Body of pancreas (tissue), 4 donors: ENCODE measurements at regions not wholly inside any gene's neighbourhood (a gene's known extent, or its start where the extent isn't known, plus 50 kb on each side); places are given as distances from the start of the nearest gene placed in this dataset.
"Not testable (repeated sequence)": the region's sequence is repeated elsewhere in the genome, so short reads cannot be mapped to it uniquely, and the experiment has no call there.

Experiments used
- ATAC-seq: fragments of 150-250 bp; one replicate; pipeline ENCODE4 v1.9.1; 2016
- DNase-seq, 4 donors: peaks; one replicate each; pipeline ENCODE4 v3.0.0-alpha.2; 2019
- H3K27ac ChIP-seq, 4 donors: fragments of 200-600 bp; sonication (generic); 1 replicate in 3 of 4; 2 replicates in 1 of 4; pipeline versions ENCODE4 v1.5.1 to v1.6.1; 2016 to 2019; ENCODE audit warnings: mild to moderate bottlenecking in 1 of 4, mixed read lengths in 1 of 4, moderate library complexity in 1 of 4
- H3K27me3 ChIP-seq, 2 donors: fragments of 200-600 bp; sonication (generic); one replicate each; pipeline ENCODE4 v1.6.0; 2016; ENCODE audit warnings: mild to moderate bottlenecking in 1 of 2
- H3K36me3 ChIP-seq, 2 donors: fragments of 200-600 bp; sonication (generic); replicated peaks in 1 of 2; 2 replicates each; pipeline ENCODE4 v1.5.1; 2016; ENCODE audit warnings: low read depth in 2 of 2; ENCODE audit not compliant: insufficient read depth in 1 of 2
- H3K4me1 ChIP-seq: fragments of 200-600 bp; sonication (generic); one replicate; pipeline ENCODE4 v1.6.0; 2016
- H3K4me3 ChIP-seq, 2 donors: fragments of 200-600 bp; sonication (generic); 1 replicate in 1 of 2; 2 replicates in 1 of 2; pipeline ENCODE4 v1.5.1; 2016 to 2019
- H3K9me3 ChIP-seq, 3 donors: fragments of 200-600 bp; sonication (generic); 1 replicate in 2 of 3; 2 replicates in 1 of 3; pipeline ENCODE4 v1.5.1; 2016
- CTCF ChIP-seq, 7 experiments: fragments of 450-650 bp in 4 of 7; fragments of 200-600 bp in 3 of 7; sonication (generic) in 3 of 7; IDR thresholded peaks; one replicate each; pipeline ENCODE4 v1.5.1; 2016 to 2019; ENCODE audit warnings: antibody characterized with exemption in 7 of 7
- POLR2A ChIP-seq, 3 donors: fragments of 450-650 bp; IDR thresholded peaks; one replicate each; pipeline ENCODE4 v1.6.1; 2016; ENCODE audit warnings: antibody characterized with exemption in 3 of 3, mild to moderate bottlenecking in 2 of 3
- WGBS, 2 donors: methylation state at CpG; one replicate each; pipeline ENCODE4 v1.1.5; 2017; 5-methylcytosine and 5-hydroxymethylcytosine counted together
- intact Hi-C: fragments of 100-400 bp; cut with DNase I; formaldehyde crosslinking; loops from one replicate; pipeline ENCODE4 v1.15.1; 2023

DNA sequence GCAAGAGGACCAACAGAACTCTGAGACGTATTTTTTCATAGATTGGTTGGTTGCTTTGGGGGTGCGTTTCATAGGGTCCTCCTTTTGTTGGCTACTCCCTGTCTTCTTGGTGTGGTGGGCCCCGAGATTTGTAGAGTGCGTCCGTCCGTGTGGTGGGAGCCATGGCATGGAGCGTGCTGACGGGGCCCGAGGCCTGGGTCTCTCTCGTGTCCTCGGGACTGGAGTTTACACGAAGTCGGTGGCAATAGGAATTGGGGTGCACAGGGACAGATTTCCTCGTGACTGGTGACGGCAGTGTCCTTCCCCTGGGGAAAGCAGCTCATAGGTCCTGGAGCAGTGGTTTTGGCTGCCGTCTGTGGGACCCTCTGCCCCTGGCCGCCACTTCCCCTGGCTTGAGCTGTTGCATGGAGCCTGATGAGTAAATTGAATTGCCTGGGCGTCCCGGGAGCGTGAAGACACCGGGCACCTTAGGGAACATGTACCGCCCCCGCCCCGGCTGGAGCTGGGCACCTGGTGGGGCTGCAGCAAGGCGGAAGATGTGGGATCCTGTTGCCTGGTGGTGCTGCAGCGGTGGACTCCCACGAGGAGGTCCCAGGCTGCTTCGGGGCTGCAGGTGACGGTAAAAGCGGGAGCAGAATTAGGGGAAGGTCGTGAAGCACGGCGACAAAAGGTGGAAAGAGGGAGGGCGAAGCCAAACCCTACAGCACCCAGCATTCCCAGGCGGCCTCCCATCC is 153.7 kb upstream of the ALG10B start:
- intact Hi-C loops: no loop called here
- DNase-seq (no peak), ATAC-seq (no peak)
- Histone ChIP-seq H3K9me3 (no peaks in the 10 kb centered on the region), H3K4me3 (no peak overlapping the region), H3K4me1 (no peaks in the 10 kb centered on the region), H3K36me3 (no peaks in the 10 kb centered on the region), H3K27ac (no peak overlapping the region), H3K27me3 (no peaks in the 10 kb centered on the region)
- WGBS, 2 donors: 78 to 81% methylated on average over 35 of the region's 35 CpGs
- TF ChIP-seq POLR2A (IDR thresholded peaks at IDR 0.05) (no peak), CTCF (IDR thresholded peaks at IDR 0.05) (no peak)

DNA sequence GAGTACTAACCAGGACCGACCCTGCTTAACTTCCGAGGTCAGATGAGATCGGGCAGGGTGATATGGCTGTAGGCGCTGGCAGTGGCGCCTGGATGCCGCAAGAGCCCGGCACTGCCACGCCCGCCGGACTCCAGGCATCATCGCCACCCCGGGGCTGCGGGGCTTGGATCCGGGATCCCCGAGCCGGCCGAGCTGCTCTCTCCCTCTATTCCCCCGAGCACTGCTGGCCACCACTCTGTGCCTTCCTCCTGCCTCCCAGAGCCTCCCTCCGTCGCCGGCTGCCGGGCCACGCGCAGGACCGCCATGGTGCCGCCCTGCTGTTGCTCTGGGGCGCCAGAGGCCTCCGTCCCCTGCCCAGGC is 153.2 kb upstream of the ALG10B start:
- H3K27ac ChIP-seq: no peak overlapping the region
- no peaks in the 10 kb centered on the region for H3K27me3 ChIP-seq
- H3K9me3 ChIP-seq: no peaks in the 10 kb centered on the region
- DNase-seq: no peak
- H3K4me1 ChIP-seq: no peaks in the 10 kb centered on the region
- intact Hi-C loops: no loop called here
- 81 to 83% methylated on average over 27 to 28 of the region's 28 CpGs for WGBS, 2 donors
- ATAC-seq: no peak
- H3K36me3 ChIP-seq: no peaks in the 10 kb centered on the region
- no peak overlapping the region for H3K4me3 ChIP-seq
- TF ChIP-seq POLR2A (IDR thresholded peaks at IDR 0.05) (no peak), CTCF (IDR thresholded peaks at IDR 0.05) (no peak)

DNA sequence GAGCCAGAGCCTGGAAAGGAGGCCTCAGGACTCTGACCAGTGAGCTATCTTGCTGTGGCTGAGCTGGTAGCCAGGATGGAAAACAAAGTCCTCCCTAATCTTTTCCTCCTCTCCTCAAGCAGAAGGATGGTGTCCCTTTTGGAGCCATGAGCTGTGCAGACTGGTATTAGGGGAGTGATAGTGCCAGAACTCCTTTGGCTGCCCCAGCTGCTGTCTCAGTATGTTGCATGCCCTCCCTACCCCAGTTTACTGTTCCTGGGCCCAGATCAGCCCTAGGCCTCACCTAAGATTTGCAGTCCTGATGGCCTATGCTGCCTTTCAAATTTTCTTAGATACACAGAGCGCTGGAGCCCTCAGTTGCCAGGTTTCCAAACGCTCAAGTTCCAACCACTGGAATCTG is 150.3 kb upstream of the ALG10B start:
- 72 to 84% methylated on average over 2 of the region's 2 CpGs for WGBS, 2 donors
- Histone ChIP-seq H3K27me3 (no peaks in the 10 kb centered on the region), H3K9me3 (no peaks in the 10 kb centered on the region), H3K36me3 (no peaks in the 10 kb centered on the region), H3K4me3 (no peak overlapping the region), H3K4me1 (no peaks in the 10 kb centered on the region), H3K27ac (no peak overlapping the region)
- TF ChIP-seq CTCF (IDR thresholded peaks at IDR 0.05): no peak
- TF ChIP-seq POLR2A (IDR thresholded peaks at IDR 0.05): no peak
- DNase-seq: no peak
- no peak for ATAC-seq
- intact Hi-C loops: no loop called here

- DNase-seq (no peak), ATAC-seq (no peak)
- no peaks in the 10 kb centered on the region for H3K27me3 ChIP-seq
- no peaks in the 10 kb centered on the region for H3K4me1 ChIP-seq
- intact Hi-C loops: no loop called here
- H3K9me3 ChIP-seq: no peaks in the 10 kb centered on the region
- TF ChIP-seq CTCF (IDR thresholded peaks at IDR 0.05): no peak
- TF ChIP-seq POLR2A (IDR thresholded peaks at IDR 0.05): no peak
- no peak overlapping the region for H3K4me3 ChIP-seq
- 67 to 87% methylated on average over 4 of the region's 4 CpGs for WGBS, 2 donors
- no peaks in the 10 kb centered on the region for H3K36me3 ChIP-seq
- H3K27ac ChIP-seq: no peak overlapping the region
Observed at GRCh38 chr12:38175538-38175937, 141.0 kb upstream of the ALG10B start.

- H3K4me3 ChIP-seq, H3K36me3 ChIP-seq, H3K9me3 ChIP-seq, H3K27ac ChIP-seq, H3K4me1 ChIP-seq, DNase-seq, ATAC-seq, H3K27me3 ChIP-seq, intact Hi-C loops: not testable (repeated sequence)
- WGBS, 2 donors: 36 to 69% methylated on average over 1 of the region's 1 CpG
Observed at GRCh38 chr12:38183617-38184016, 133.0 kb upstream of the ALG10B start.

- DNase-seq, H3K9me3 ChIP-seq, H3K4me3 ChIP-seq, ATAC-seq, H3K4me1 ChIP-seq, H3K27ac ChIP-seq, intact Hi-C loops, H3K27me3 ChIP-seq, H3K36me3 ChIP-seq: not testable (repeated sequence)
- WGBS, 2 donors: 43 to 54% methylated on average over 1 of the region's 1 CpG
Observed at GRCh38 chr12:38197286-38197685, 119.3 kb upstream of the ALG10B start.
